SH-SY5Y (cell line): ENCODE measurements at regions not wholly inside any gene's neighbourhood (a gene's known extent, or its start where the extent isn't known, plus 50 kb on each side); places are given as distances from the start of the nearest gene placed in this dataset.
A peak's percentile ranks its signal among the peaks of the same experiment; 100 is the strongest.

Experiments used
- GATA2 ChIP-seq: IDR thresholded peaks from 2 replicates; pipeline ENCODE4 v1.6.1; 2011; ENCODE audit warnings: mild to moderate bottlenecking, low read depth, low read length
- GATA3 ChIP-seq: IDR thresholded peaks from 2 replicates; pipeline ENCODE4 v1.6.1; 2011; ENCODE audit warnings: low read depth, mild to moderate bottlenecking, low read length, moderate library complexity

- TF ChIP-seq GATA3 (0 out of 2 replicates have a peak, but pooled peaks have one; percentile 28), GATA2 (no peak)
These were observed 665.7 kb upstream of the ACTRT1 start for GRCh38 chrX:128717635-128718578.

GRCh38 chrX:128714425-128714824 lies 662.2 kb upstream of the ACTRT1 start:
- TF ChIP-seq GATA3, result no peak
- TF ChIP-seq GATA2, result no peak

- TF ChIP-seq GATA3, result peak; percentile 77
- peak; percentile 72 for TF ChIP-seq GATA2
These were observed 647.6 kb upstream of the ACTRT1 start for GRCh38 chrX:128699716-128700285.

GRCh38 chrX:128698573-128699181 lies 646.5 kb upstream of the ACTRT1 start:
- no peak for TF ChIP-seq GATA3
- no peak for TF ChIP-seq GATA2

GRCh38 chrX:128691872-128692271 lies 639.7 kb upstream of the ACTRT1 start:
- TF ChIP-seq GATA2, result no peak
- no peak for TF ChIP-seq GATA3

- TF ChIP-seq GATA2, result no peak
- TF ChIP-seq GATA3, result no peak
These were observed 633.2 kb upstream of the ACTRT1 start for GRCh38 chrX:128685387-128685786.

GRCh38 chrX:128676651-128677050 lies 624.4 kb upstream of the ACTRT1 start:
- TF ChIP-seq GATA3 (no peak), GATA2 (no peak)

GRCh38 chrX:128664211-128664610 lies 612.0 kb upstream of the ACTRT1 start:
- no peak for TF ChIP-seq GATA3

GRCh38 chrX:128653524-128654060 lies 601.4 kb upstream of the ACTRT1 start:
- TF ChIP-seq GATA3, result no peak

GRCh38 chrX:128650326-128650725 lies 598.1 kb upstream of the ACTRT1 start:
- TF ChIP-seq GATA2, result no peak
- TF ChIP-seq GATA3, result no peak

- TF ChIP-seq GATA2, result no peak
- TF ChIP-seq GATA3, result no peak
These were observed 582.6 kb upstream of the ACTRT1 start for GRCh38 chrX:128634754-128635153.

GRCh38 chrX:128623361-128623760 lies 571.2 kb upstream of the ACTRT1 start:
- no peak for TF ChIP-seq GATA3
- no peak for TF ChIP-seq GATA2

GRCh38 chrX:128622296-128622695 lies 570.1 kb upstream of the ACTRT1 start:
- TF ChIP-seq GATA3, result no peak
- no peak for TF ChIP-seq GATA2

- TF ChIP-seq GATA2, result no peak
- no peak for TF ChIP-seq GATA3
These were observed 567.3 kb upstream of the ACTRT1 start for GRCh38 chrX:128619490-128619889.
